T-cell (primary cell): ENCODE measurements at regions not wholly inside any gene's neighbourhood (a gene's known extent, or its start where the extent isn't known, plus 50 kb on each side); places are given as distances from the start of the nearest gene placed in this dataset.

Source experiments
- ATAC-seq, 4 experiments: fragments of 200-7000 bp in 3 of 4; fragments of 150-1000 bp in 1 of 4; cut with Tn5 transposase; replicated peaks in 1 of 4; 1 replicate in 3 of 4; 2 replicates in 1 of 4; pipeline ENCODE4 v1.10.0; 2021; ENCODE audit warnings: moderate library complexity in 3 of 4, mild to moderate bottlenecking in 2 of 4, moderate number of reproducible peaks in 1 of 4
- CTCF ChIA-PET, 2 donors: fragments of 300-600 bp; sonication (Branson Sonifier 250); formaldehyde crosslinking; loops; one replicate each; lab custom pipeline; 2022; ENCODE audit warnings: antibody characterized with exemption in 2 of 2; lab: Charles Lee
- POLR2A ChIA-PET, 2 donors: fragments of 300-600 bp; sonication (Branson Sonifier 250); formaldehyde crosslinking; loops; one replicate each; lab custom pipeline; 2022; ENCODE audit warnings: antibody characterized with exemption in 2 of 2; lab: Charles Lee
- DNase-seq, 35 experiments: peaks; one replicate each; pipeline versions ENCODE4 v3.0.0 to v3.0.0-alpha.2; 2013 to 2023
- H3K27ac ChIP-seq: one replicate; pipeline ENCODE4 v1.5.1; 2013; ENCODE audit warnings: low read length
- H3K27me3 ChIP-seq, 2 experiments: replicated peaks in 1 of 2; 1 replicate in 1 of 2; 2 replicates in 1 of 2; pipeline versions ENCODE4 v1.6.1 to v1.7.0; 2013; ENCODE audit warnings: low read length in 1 of 2, mixed read lengths in 1 of 2; ENCODE audit not compliant: control insufficient read depth in 2 of 2, insufficient read depth in 2 of 2; ENCODE audit errors: extremely low read depth in 1 of 2
- H3K36me3 ChIP-seq, 2 donors: 1 replicate in 1 of 2; 2 replicates in 1 of 2; pipeline versions ENCODE4 v1.6.1 to v1.7.0; 2013; ENCODE audit warnings: low read length in 1 of 2; ENCODE audit not compliant: control insufficient read depth in 2 of 2, insufficient read depth in 1 of 2; ENCODE audit errors: extremely low read depth in 1 of 2
- H3K4me1 ChIP-seq, 2 experiments: 1 replicate in 1 of 2; 2 replicates in 1 of 2; pipeline versions ENCODE4 v1.6.1 to v1.7.0; 2013; ENCODE audit warnings: low read length in 2 of 2, mixed read lengths in 1 of 2; ENCODE audit not compliant: insufficient read depth in 2 of 2, control insufficient read depth in 1 of 2; ENCODE audit errors: extremely low read depth in 1 of 2
- H3K4me3 ChIP-seq, 2 donors: 1 replicate in 1 of 2; 2 replicates in 1 of 2; pipeline versions ENCODE4 v1.5.1 to v1.7.0; 2013; ENCODE audit warnings: mild to moderate bottlenecking in 2 of 2, low read length in 1 of 2, moderate library complexity in 1 of 2; ENCODE audit not compliant: control insufficient read depth in 1 of 2; ENCODE audit errors: extremely low read depth in 1 of 2
- H3K9me3 ChIP-seq: 2 replicates; pipeline ENCODE4 v1.7.0; 2013
- H3K27ac Mint-ChIP-seq, 2 donors: one replicate each; pipeline ENCODE4 v1.8.0; 2020 to 2021; ENCODE audit warnings: mild to moderate bottlenecking in 2 of 2, mixed read lengths in 2 of 2
- H3K27me3 Mint-ChIP-seq, 2 donors: one replicate each; pipeline ENCODE4 v1.8.0; 2021 to 2022; ENCODE audit warnings: mixed read lengths in 2 of 2
- H3K36me3 Mint-ChIP-seq: one replicate; pipeline ENCODE4 v1.8.0; 2021; ENCODE audit warnings: mixed read lengths
- H3K4me1 Mint-ChIP-seq, 3 donors: one replicate each; pipeline ENCODE4 v1.8.0; 2020 to 2022; ENCODE audit warnings: mixed read lengths in 3 of 3, mild to moderate bottlenecking in 1 of 3
- H3K4me3 Mint-ChIP-seq, 3 donors: one replicate each; pipeline ENCODE4 v1.8.0; 2020 to 2022; ENCODE audit warnings: mild to moderate bottlenecking in 3 of 3, mixed read lengths in 3 of 3, moderate library complexity in 3 of 3
- H3K9me3 Mint-ChIP-seq, 3 donors: one replicate each; pipeline ENCODE4 v1.8.0; 2020 to 2022; ENCODE audit warnings: mixed read lengths in 3 of 3
- WGBS: methylation state at CpG from one replicate; pipeline ENCODE4 v1.1.5; 2013; ENCODE audit warnings: missing lambda C conversion rate; ENCODE audit not compliant: insufficient coverage; 5-methylcytosine and 5-hydroxymethylcytosine counted together

DNA sequence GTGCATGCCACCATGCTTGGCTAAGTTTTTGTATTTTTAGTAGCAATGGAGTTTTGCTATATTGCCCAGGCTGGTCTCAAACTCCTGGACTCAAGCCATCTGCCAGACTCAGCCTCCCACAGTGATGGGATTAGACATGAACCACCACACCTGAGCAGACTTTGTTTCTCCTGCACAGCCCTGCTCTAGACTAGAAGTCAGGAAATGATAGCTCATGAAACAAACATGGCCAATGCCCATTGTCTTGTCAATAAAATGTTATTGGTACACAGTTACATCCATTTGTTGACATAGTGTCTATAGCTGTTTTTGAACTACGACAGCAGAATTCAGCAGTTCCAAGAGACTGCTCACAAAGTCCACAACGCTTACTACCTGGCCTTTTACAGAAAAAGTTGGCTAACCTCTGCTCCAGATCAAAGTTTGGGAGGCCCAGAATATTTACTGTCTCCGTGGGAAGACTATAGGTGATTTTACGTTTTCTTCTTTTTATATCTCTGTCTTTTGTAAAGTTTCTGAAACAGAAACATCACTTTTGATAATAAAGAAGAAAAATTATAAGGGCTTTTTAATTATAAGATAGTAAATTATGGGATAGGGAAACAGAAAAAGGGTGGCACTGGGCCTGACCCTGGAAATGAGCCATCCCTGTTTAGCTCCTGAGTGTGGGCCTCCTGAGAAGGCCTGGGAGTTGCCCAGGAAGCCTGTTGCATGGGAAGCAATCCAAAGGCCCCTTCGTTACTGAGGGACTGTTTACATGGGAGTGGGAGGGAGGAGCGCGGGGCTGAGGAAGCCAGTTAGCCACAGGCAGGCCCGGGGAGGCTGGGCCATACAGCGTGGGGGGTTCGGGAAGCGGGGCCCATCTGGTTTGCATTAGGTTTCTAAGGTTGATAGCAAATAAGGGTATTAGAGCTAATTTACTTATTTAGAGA lies 201.5 kb downstream of the IRF8 start:
- Mint-ChIP-seq H3K4me1 (no peaks in the 10 kb centered on the region), H3K4me3 (no peak overlapping the region), H3K27ac (no peak overlapping the region), H3K36me3 (no peaks in the 10 kb centered on the region), H3K9me3 (no peaks in the 10 kb centered on the region), H3K27me3 (peaks cover 3 to 12% of the 10 kb centered on the region in 2 donors)
- ChIA-PET POLR2A (no interaction called here), CTCF (no interaction called here)
- Histone ChIP-seq H3K9me3 (no peaks in the 10 kb centered on the region), H3K4me3 (no peak overlapping the region), H3K36me3 (no peaks in the 10 kb centered on the region), H3K4me1 (no peaks in the 10 kb centered on the region), H3K27me3 (peaks cover 0 to 14% of the 10 kb centered on the region in 2 experiments), H3K27ac (no peak overlapping the region)
- ATAC-seq (no peak), DNase-seq (no peak)
- 89% methylated on average over 5 of the region's 11 CpGs for WGBS

DNA sequence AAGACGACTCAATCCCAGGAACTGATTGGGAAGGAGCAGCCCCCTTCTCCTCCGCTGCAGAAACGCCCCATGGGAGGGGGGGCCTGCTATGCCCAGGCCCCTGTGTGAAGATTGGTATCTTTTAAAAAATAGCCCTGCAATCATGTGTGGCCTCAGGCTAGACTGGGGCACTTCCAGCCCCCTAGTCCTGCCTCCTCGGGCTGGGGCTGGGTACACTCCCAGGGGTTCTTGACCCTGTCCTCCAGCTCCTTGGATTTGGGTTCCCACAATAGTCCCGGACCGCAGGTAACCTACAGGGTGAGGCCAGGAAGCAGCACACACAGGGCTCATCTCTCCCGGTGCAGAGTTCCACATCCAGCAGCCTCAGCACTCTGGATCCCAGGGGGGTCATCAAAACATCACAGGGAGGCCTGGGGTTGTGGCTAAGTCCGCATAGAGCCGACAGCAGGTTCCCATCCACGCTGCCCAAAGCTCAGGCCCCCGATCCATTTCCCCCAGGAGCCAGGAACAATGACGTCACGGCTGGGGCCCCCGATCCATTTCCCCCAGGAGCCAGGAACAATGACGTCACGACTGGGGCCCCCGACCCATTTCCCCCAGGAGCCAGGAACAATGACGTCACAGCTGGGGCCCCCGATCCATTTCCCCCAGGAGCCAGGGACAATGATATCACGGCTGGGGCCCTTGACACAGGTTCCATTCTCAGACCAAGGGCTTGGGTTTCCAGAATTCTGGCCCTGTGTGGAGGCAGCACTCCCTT lies 202.4 kb downstream of the IRF8 start:
- peaks cover 3 to 12% of the 10 kb centered on the region in 2 donors for H3K27me3 Mint-ChIP-seq
- no peaks in the 10 kb centered on the region for H3K9me3 Mint-ChIP-seq
- ChIA-PET CTCF (no interaction called here), POLR2A (no interaction called here)
- H3K36me3 Mint-ChIP-seq: no peaks in the 10 kb centered on the region
- DNase-seq (no peak), ATAC-seq (no peak)
- no peaks in the 10 kb centered on the region for H3K9me3 ChIP-seq
- no peak overlapping the region for H3K27ac Mint-ChIP-seq
- H3K4me1 Mint-ChIP-seq: no peaks in the 10 kb centered on the region
- no peak overlapping the region for H3K4me3 ChIP-seq
- H3K4me3 Mint-ChIP-seq: no peak overlapping the region
- peaks cover 0 to 16% of the 10 kb centered on the region in 2 experiments for H3K27me3 ChIP-seq
- H3K4me1 ChIP-seq: no peaks in the 10 kb centered on the region
- 66% methylated on average over 19 of the region's 20 CpGs for WGBS
- no peak overlapping the region for H3K27ac ChIP-seq
- no peaks in the 10 kb centered on the region for H3K36me3 ChIP-seq

DNA sequence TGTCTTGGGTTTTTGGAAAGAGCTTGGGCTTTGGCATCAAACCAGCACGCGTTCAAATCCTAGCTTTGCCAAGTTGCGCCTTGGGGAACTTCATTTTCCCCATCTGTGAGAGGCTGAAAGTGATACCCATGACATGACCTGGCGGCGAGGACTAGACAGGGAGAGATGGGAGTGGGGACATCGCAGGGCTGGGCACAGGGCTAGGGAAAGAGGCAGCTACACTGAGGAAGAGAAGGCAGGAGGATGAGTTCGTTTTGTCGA lies 202.9 kb downstream of the IRF8 start:
- Histone ChIP-seq H3K36me3 (no peaks in the 10 kb centered on the region), H3K4me3 (no peak overlapping the region), H3K27me3 (peaks cover 0 to 16% of the 10 kb centered on the region in 2 experiments), H3K27ac (no peak overlapping the region), H3K9me3 (no peaks in the 10 kb centered on the region), H3K4me1 (no peaks in the 10 kb centered on the region)
- DNase-seq: no peak
- peaks cover 3 to 12% of the 10 kb centered on the region in 2 donors for H3K27me3 Mint-ChIP-seq
- no peaks in the 10 kb centered on the region for H3K4me1 Mint-ChIP-seq
- ChIA-PET CTCF (no interaction called here), POLR2A (no interaction called here)
- no peak overlapping the region for H3K27ac Mint-ChIP-seq
- no peaks in the 10 kb centered on the region for H3K9me3 Mint-ChIP-seq
- no peak for ATAC-seq
- no peak overlapping the region for H3K4me3 Mint-ChIP-seq
- H3K36me3 Mint-ChIP-seq: no peaks in the 10 kb centered on the region
- 89% methylated on average over 6 of the region's 8 CpGs for WGBS

DNA sequence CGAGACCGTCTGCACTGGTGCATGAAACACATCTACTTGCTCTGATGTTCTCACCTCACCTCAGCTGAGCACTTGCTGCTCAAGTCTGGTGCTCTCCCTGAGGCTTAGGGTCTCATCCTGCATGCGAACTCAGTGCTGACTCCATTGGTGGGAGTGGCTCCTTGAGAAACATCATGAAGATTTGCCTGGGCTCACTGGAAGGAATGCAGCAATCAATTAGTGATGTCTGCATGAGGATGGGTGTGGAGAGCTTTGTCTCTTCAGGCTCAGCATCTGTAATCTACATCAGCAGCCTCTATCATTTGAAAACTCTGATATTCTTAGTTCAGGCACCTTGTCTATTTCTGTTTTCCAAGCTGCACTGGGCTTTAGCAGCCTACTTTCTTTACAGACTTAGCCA lies 204.4 kb downstream of the IRF8 start:
- Mint-ChIP-seq H3K27me3 (peaks cover 3 to 10% of the 10 kb centered on the region in 2 donors), H3K36me3 (no peaks in the 10 kb centered on the region), H3K9me3 (no peaks in the 10 kb centered on the region), H3K4me3 (no peak overlapping the region), H3K4me1 (no peaks in the 10 kb centered on the region), H3K27ac (no peak overlapping the region)
- no peak overlapping the region for H3K27ac ChIP-seq
- DNase-seq (peak in 1 of 35 experiments; percentile 8), ATAC-seq (no peak)
- 72% methylated on average over 3 of the region's 3 CpGs for WGBS
- no peaks in the 10 kb centered on the region for H3K4me1 ChIP-seq
- H3K4me3 ChIP-seq: no peak overlapping the region
- ChIA-PET POLR2A (no interaction called here), CTCF (no interaction called here)
- H3K9me3 ChIP-seq: no peaks in the 10 kb centered on the region
- H3K27me3 ChIP-seq: peaks cover 0 to 16% of the 10 kb centered on the region in 2 experiments
- H3K36me3 ChIP-seq: no peaks in the 10 kb centered on the region

DNA sequence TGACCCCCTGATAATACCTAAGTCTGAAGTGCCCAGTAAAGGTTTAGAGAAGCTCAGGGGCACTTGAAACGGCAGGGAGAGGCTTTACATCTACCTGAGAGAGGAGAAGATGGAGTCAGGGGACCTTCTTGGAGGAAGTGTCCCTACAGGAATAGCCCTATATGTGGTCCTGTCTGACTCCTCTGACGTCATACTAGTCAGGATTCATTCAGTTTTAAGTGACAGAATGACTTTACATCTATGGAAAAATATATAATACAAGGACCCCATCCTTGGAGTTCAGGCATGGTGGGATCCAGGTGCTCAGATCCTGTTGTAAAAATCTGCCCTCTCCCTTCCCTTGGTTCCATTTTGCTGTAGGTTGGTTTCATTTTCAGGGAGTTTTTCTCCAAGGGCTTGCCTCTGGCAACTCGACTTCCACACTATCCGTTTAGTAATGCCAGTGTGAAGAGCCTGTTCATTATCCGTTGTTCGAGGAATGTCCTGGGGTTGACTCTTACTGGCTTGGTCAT lies 205.6 kb downstream of the IRF8 start:
- Mint-ChIP-seq H3K9me3 (no peaks in the 10 kb centered on the region), H3K27ac (no peak overlapping the region), H3K4me1 (no peaks in the 10 kb centered on the region), H3K27me3 (peaks cover 3 to 7% of the 10 kb centered on the region in 2 donors), H3K36me3 (no peaks in the 10 kb centered on the region), H3K4me3 (no peak overlapping the region)
- ATAC-seq (no peak), DNase-seq (no peak)
- Histone ChIP-seq H3K27me3 (peaks cover 0 to 19% of the 10 kb centered on the region in 2 experiments), H3K4me1 (no peaks in the 10 kb centered on the region), H3K36me3 (no peaks in the 10 kb centered on the region), H3K27ac (no peak overlapping the region), H3K9me3 (no peaks in the 10 kb centered on the region), H3K4me3 (no peak overlapping the region)
- 87% methylated on average over 3 of the region's 6 CpGs for WGBS
- CTCF ChIA-PET: no interaction called here
- POLR2A ChIA-PET: no interaction called here

GRCh38 chr16:86107215-86107825 lies 208.4 kb downstream of the IRF8 start:
- no peak for ATAC-seq
- CTCF ChIA-PET: no interaction called here
- POLR2A ChIA-PET: no interaction called here
- 85% methylated on average over 15 of the region's 19 CpGs for WGBS
- Histone ChIP-seq H3K27ac (no peak overlapping the region), H3K27me3 (peaks cover 0 to 20% of the 10 kb centered on the region in 2 experiments), H3K36me3 (no peaks in the 10 kb centered on the region), H3K9me3 (no peaks in the 10 kb centered on the region), H3K4me3 (no peak overlapping the region), H3K4me1 (no peaks in the 10 kb centered on the region)
- Mint-ChIP-seq H3K36me3 (no peaks in the 10 kb centered on the region), H3K27me3 (peaks cover 2 to 6% of the 10 kb centered on the region in 2 donors), H3K4me3 (no peak overlapping the region), H3K27ac (no peak overlapping the region), H3K9me3 (peaks cover 0 to 3% (median 0%) of the 10 kb centered on the region in 3 donors), H3K4me1 (no peaks in the 10 kb centered on the region)
- no peak for DNase-seq
